ENCODE measurements at regions not wholly inside any gene's neighbourhood (a gene's known extent, or its start where the extent isn't known, plus 50 kb on each side); places are given as distances from the start of the nearest gene placed in this dataset.

GRCh38 chr22:48276994-48277867, 1514.8 kb downstream of the TBC1D22A start:
- no peak for DNase-seq

- no peak for DNase-seq
Observed at GRCh38 chr22:48275412-48275811, 1513.0 kb downstream of the TBC1D22A start.

- DNase-seq = no peak
Observed at GRCh38 chr22:48270731-48271130, 1508.3 kb downstream of the TBC1D22A start.

- DNase-seq = no peak
Observed at GRCh38 chr22:48268771-48269552, 1506.5 kb downstream of the TBC1D22A start.

DNA sequence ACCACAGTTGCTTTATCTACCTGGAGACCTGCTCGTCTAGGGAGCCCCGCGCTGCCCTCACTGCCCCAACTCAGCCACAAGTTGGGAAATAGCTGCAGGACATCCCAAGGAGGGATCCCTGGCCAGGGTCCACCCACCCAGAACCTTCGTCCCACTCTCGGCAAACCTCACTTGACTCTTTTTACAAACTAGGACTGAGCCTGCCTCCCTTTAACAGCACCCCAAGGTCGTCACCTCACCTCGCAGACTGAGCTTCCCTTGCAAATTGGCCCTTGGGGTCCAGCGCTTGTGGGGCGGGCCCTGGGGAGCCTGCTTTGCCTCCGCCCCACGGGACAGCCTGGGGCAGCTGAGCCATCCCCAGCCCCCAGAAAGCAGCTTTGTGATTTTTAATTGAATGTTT, 1505.8 kb downstream of the TBC1D22A start:
- no peak for DNase-seq

- no peak for DNase-seq
Observed at GRCh38 chr22:48267681-48268080, 1505.2 kb downstream of the TBC1D22A start.

DNA sequence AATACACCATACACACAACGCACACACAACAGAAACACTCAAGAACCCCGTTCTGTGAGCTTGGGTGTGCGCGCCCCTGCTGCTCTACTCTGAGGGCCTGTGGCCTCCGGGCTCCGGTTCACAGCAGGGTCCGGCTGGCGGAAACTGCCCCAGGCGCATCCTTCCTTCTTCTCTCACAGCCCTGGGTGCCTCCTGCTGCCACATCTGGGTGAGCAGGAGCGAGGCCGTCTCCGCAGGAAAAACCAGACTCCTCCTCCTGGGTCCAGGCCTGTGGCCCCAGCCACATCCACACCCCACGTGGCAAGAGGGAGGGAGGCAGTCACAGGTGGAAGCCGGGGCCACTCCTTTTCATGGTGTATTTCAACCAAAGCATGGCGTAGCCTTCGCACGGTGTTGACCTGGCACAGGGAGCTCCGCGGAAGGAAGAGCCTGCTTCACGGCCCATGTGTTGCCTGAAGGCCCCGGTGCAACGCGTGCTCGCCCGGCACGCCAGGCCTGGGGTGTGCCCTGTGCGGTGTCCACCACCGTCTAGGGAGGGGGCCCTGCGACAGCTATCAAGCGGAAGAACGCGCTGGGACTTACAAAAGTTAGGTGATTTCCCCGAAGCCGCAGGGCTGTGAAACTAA, 1502.7 kb downstream of the TBC1D22A start:
- no peak for DNase-seq

GRCh38 chr22:48264586-48264985, 1502.1 kb downstream of the TBC1D22A start:
- no peak for DNase-seq

DNA sequence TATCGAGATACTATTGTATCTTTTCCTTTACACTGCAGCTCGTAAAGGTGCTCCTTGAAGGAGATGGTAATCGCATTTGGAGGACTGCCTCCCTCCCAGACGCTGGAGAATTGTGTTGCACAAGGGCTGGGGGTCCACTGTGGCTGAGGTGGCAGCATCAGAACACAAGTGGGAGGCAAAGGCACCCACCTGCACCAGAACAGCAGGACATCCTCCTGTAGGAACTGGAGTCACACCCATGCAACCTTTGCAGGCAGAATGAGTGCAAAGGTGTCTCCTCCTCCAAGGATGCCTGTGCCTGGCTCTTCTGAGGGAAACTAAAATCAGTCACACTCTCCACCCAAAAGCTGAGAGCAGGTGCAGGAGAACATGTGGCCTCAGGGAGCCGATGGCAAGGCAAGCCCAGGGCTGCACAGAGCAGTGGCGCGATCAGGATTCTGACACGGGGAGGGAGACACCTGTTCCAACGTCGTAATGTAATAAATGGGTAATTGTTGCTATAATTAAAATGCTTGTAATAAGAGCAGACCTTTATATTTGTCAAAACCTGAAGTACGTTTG, 1501.4 kb downstream of the TBC1D22A start:
- no peak for DNase-seq

DNA sequence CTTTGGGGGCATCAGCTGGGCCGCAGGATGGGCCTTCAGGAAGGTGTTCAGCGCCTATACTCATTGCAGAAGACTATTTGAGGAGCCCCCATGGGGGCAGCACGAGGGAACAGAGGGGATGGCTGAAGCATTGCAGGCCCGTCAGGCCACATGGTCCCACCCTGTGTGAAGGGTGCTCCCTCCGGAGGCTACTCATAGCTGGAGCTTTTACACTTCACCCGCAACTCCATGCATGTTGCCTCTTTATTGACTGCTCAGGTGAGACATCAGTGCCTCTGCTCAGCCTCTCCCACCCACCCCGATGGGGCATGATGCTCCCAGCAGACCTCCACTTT, 1500.9 kb downstream of the TBC1D22A start:
- DNase-seq = no peak

DNA sequence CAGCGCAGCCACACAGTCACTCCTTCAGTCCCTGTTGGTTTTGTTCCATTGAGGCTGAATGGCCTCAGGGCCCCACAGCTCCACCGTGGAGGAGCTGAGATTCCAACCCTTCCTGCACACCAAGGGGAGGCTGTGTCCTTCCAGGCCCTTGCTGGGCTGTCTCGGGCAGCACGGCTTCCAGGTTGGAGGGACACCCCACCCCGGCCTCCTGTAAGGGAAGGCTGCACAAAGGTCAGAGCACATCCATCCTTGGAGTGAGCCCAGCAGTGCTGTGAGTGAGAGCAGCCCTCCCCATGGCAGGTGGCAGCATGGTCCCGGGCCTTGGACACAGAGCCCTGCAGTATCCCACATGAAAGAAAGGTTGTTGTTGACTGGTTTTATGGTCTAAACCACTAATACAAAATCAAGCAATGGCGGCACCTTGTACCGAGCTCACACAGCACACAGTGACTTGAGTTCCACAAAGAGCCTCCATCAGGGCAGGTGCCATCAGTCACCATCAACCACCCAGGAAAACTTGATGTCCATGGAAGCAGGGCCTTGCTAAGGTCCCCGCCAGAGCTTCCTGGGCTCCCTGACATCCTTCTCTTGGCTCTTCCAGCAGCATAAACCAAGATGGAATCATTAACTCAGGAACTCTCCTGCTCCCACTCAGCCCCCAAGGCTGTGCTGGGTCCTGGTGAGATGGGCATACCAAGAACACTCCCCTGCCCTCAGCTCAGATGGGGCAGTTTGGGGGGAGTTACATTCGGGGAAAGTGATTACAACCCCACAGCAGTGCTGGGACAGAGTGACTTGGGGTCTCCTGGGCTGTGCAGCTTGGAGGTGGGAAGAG, 1500.4 kb downstream of the TBC1D22A start:
- no peak for DNase-seq

GRCh38 chr22:48261706-48262105, 1499.3 kb downstream of the TBC1D22A start:
- DNase-seq = no peak

DNA sequence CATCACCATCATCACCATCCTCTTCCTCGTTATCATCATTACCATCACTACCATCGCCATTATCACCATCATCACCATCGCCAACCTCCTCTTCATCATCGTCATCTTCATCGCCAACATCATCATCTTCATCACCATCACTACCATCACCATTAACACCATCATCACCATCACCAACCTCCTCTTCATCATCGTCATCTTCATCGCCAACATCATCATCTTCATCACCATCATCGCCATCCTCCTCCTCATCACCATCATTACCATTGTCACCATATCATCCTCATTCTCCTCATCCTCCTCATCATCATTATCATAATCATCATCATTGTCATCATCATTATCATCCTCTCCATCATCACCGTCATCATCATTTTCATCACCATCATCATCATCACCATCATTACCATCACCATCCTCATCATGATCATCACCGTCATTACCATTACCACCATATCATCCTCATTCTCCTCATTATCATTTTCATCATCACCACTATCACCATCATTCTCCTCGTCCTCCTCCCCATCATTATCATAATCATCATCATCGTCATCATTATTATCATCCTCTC, 1498.7 kb downstream of the TBC1D22A start:
- no peak for DNase-seq

DNA sequence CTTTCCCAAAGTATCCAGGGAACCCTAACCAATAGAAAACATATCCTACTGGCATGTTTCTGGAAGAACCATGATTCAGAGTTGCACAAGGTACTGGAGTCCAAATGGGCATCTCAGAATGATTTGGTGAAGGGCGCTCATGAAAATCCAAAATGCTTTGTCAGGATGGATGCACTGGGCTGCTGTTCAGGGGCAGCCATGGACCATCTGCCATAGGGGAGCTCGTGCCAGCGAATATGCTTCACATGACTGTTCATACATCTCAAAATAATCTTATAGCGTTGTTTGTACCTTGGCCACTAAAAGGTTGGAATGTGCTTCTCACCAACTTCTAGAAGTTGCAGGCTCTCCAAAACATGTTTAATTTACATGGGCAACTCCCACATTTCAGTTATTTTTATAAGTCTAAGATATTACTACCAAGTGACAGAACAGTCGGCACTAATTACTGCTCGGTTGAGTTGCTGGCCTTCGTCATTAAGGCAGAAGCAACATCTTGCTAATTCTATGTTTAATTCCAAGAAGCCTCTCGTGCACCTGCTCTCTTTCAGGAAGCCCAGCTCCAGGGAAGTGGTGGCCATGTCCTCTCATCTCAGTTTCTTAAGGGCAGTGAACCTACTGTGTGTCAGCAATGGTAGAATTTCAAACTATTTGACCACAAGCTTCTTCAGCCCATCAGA, 1497.7 kb downstream of the TBC1D22A start:
- DNase-seq = no peak

DNA sequence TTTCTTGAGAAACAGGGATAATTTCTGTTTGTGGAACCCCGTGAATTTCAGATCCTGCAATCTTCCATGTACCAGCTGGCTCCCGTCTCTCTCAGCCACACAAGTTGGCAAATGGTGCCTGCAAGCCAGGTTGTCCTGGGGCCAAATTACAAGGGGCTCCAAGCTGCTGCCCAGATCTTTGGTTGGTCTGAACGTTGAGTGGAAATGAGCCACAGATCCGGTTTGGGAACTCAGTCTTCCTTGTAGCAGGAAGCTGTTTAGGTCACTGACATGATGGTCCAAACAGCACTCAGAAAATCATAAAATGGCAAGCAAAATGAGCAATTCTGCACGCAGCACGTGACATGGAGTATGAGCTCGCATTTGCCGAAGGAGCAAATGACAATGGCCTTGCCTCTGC, 1496.4 kb downstream of the TBC1D22A start:
- no peak for DNase-seq

DNA sequence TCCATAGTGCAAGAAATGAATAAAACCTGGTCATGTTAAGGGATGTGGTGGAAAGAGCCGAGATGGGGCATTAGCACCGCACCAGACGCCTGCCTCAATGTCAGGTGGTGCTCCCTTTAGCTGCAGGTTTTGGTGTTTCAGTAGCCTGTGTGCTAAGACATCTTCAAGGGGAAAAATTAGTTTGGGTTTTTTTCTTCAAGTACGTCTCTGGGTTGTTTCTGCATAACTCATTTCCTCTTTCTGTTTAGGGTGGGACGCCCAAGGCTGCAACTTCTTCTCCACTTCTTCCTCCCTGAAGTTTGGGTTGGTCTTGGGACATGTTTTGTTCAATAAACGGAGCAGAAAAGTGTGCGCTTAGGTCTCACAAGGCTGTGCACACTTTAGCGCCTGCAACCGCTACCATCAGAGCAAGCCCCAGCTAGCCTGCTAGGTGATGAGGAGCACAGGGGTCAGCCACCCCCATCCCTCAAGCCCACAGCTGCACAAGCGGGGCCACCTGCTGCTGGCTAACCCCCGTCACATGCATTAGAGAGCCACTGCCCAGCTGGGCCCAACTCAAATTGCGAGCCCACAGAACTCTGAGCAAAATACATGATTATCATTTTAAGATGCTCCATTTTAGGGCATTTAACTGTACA, 1495.7 kb downstream of the TBC1D22A start:
- DNase-seq = no peak

DNA sequence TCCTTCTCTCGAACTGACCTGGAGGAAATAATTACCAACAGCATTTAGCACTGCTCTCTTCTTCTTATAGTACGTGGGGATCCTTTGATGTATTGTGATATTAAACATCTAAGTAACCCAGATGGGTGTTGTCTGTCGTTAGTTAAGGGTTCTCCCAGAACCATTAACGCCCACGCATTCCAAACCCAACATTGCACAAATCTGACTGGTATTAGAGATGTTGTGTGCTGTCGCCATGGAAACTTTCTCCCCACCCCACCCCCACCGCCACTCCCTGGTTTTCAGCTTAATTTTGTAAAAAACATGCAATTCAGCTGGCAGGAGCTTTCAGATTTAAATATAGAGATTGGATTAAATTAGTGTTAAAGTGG, 1495.2 kb downstream of the TBC1D22A start:
- DNase-seq = no peak

GRCh38 chr22:48256776-48257684, 1494.6 kb downstream of the TBC1D22A start:
- no peak for DNase-seq

GRCh38 chr22:48256041-48256739, 1493.7 kb downstream of the TBC1D22A start:
- DNase-seq = no peak

Measured in amniotic stem cell (primary cell).